GM06990 (cell line): ENCODE measurements at regions not wholly inside any gene's neighbourhood (a gene's known extent, or its start where the extent isn't known, plus 50 kb on each side); places are given as distances from the start of the nearest gene placed in this dataset.

ENCODE experiments used
- DNase-seq: peaks from one replicate; pipeline ENCODE4 v3.0.0-alpha.2; 2011; ENCODE audit not compliant: insufficient read length; ENCODE audit errors: extremely low read depth
- H3K27me3 ChIP-seq: replicated peaks from 2 replicates; pipeline ENCODE4 v1.6.0; 2011; ENCODE audit warnings: low read length; ENCODE audit not compliant: control insufficient read depth, insufficient read depth
- H3K36me3 ChIP-seq: 2 replicates; pipeline ENCODE4 v1.5.1; 2011; ENCODE audit warnings: low read length; ENCODE audit not compliant: control insufficient read depth, insufficient read depth
- H3K4me3 ChIP-seq: replicated peaks from 2 replicates; pipeline ENCODE4 v1.5.1; 2011; ENCODE audit warnings: low read depth, mild to moderate bottlenecking, control low read depth, low read length
- TF ChIP-seq, protein P1 (sequence below): IDR thresholded peaks from 2 replicates; pipeline ENCODE4 v1.5.1; 2011; ENCODE audit warnings: low read length, control low read depth, mild to moderate bottlenecking, inconsistent platforms; ENCODE audit not compliant: insufficient read depth, poor library complexity, severe bottlenecking

DNA sequence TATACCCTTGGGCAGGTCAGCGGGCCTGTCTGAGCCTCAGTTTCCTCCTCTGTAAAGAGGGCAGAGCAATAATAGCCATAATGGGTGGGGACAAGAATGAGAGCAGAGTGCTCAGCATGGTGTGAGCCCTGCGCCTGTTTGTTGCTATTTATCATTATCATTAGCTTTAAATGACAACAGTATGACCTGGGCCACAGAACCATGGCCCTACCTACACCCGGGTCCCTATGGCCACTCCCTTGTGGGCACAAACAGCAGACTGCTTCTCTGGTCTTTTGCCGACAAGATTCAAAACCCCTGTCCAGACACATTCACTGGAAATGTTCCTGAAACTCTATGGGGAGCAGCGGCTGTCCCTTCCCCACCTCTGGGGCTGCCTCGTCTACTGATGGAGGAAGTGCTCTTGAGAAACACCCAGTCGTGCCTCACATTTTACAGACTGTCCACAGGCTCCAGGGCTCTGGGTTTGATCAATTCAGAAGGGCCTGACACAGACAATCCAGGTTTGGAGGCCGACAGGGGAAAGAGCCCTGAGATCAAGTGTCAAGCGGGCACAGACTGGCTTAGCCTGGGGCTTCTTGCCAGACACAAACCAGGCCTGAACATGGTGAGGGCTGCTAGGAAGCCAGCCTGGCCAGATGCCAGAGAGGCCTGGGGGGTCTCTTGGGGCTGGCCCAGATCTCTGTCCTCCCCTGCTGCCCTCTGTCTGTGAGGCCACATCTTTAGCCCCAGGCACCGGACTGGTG is 112.5 kb upstream of the CD82 start:
- TF ChIP-seq, protein P1, sequence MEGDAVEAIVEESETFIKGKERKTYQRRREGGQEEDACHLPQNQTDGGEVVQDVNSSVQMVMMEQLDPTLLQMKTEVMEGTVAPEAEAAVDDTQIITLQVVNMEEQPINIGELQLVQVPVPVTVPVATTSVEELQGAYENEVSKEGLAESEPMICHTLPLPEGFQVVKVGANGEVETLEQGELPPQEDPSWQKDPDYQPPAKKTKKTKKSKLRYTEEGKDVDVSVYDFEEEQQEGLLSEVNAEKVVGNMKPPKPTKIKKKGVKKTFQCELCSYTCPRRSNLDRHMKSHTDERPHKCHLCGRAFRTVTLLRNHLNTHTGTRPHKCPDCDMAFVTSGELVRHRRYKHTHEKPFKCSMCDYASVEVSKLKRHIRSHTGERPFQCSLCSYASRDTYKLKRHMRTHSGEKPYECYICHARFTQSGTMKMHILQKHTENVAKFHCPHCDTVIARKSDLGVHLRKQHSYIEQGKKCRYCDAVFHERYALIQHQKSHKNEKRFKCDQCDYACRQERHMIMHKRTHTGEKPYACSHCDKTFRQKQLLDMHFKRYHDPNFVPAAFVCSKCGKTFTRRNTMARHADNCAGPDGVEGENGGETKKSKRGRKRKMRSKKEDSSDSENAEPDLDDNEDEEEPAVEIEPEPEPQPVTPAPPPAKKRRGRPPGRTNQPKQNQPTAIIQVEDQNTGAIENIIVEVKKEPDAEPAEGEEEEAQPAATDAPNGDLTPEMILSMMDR = no peak
- no peaks in the 10 kb centered on the region for H3K36me3 ChIP-seq
- DNase-seq = no peak
- H3K27me3 ChIP-seq = no peaks in the 10 kb centered on the region; the same call in 1 of the 2 replicates
- no peak overlapping the region for H3K4me3 ChIP-seq

DNA sequence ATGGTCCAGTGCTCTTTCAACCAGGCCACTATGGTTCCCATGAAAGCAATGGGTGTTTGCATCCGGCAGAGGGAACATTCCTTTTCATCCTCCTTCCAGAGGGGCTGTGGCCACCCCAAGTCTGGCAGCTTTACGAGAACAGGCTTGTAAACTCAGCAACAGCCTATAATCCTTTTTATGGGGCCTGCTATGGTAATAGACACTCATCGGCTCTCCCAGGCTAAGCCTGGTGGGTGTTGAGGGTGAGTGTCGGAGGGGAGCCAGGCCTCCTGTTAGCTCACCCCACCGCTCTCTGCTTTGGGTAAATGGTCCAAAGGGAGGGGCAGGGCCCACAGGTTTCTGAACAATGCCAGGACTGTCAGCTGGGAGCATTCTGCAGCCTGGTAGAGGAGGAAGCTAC is 111.6 kb upstream of the CD82 start:
- Histone ChIP-seq H3K36me3 (no peaks in the 10 kb centered on the region), H3K27me3 (no peaks in the 10 kb centered on the region; the same call in 1 of the 2 replicates), H3K4me3 (no peak overlapping the region)
- no peak for DNase-seq
- TF ChIP-seq, protein P1 = no peak

DNA sequence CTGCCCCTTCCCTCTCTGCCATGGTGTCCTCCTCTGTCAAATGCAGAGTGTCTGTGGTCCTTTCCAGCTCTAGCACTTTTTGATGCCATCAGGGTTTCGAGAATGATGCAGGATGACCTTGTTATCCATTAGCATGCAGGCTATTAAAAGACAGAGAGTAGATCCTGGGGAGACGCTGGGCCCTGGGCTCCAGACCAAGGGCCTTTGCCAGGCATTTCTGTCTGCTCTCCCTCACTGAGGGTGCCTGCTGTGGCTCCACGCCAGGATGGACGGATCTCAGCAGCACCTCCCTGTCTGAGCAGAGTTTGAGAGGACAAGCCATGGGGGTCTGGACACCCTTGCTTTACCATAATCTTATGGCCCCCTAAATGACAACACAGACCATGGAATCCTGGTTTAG is 110.8 kb upstream of the CD82 start:
- Histone ChIP-seq H3K36me3 (no peaks in the 10 kb centered on the region), H3K4me3 (no peak overlapping the region), H3K27me3 (no peaks in the 10 kb centered on the region; the same call in 1 of the 2 replicates)
- TF ChIP-seq, protein P1 = no peak
- no peak for DNase-seq

DNA sequence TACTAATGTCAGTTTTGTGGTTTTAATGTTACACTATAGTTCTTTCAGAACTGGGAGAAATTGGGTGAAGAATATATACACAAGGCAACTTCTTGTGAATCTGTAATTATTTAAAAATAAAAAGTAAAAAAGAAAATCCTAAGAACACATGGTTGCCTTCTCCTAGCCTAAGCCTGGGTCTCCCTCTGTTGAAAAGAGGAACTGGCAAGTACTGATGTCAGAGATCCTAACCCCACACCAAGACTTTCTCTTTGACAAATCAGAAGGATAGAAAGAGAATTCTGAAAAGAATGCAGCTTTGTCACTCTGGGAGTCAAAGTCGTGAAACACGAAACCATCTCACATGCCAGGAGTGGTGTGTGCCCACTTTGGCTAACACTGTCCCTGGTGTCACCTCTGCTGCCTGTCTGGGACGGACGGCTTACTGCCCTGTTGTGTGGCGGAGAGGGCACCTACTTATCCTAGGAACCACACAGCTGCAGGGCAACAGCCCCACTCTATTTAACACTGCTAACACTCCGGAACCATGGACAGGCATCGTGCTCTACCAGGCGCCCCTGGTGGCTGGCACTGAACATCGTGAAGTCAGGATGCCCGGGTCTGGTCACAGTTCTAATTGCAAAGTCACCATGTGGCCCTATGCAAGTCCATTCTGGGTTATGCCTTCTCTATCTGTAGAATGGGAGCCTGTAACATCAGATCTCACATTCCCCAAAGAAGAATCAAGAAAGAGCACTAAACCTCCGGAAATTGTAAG is 108.7 kb upstream of the CD82 start:
- TF ChIP-seq, protein P1 = peak; percentile 43
- H3K27me3 ChIP-seq = no peaks in the 10 kb centered on the region; the same call in 1 of the 2 replicates
- no peak overlapping the region for H3K4me3 ChIP-seq
- DNase-seq = no peak
- H3K36me3 ChIP-seq = no peaks in the 10 kb centered on the region

DNA sequence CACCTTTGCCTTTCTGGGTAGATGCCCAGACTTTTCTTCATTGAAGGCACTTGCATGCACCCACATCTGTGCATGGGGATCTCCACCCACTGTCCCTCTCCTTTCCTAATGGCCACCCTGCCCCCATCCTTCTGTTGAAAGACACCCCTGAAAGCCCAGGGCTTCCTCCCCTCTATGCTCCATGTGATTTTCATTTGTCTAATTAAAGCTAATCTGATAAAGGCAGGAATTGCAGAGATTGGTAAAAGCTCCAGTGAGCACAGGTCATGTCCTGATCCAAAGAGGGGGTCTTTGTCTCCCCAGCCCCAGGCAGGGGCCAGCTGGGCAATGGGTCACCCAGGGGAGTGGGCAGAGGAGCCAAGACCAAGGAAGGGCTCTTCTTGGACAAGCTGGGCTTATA is 107.6 kb upstream of the CD82 start:
- no peaks in the 10 kb centered on the region for H3K36me3 ChIP-seq
- DNase-seq = no peak
- TF ChIP-seq, protein P1 = no peak
- no peaks in the 10 kb centered on the region; the same call in 1 of the 2 replicates for H3K27me3 ChIP-seq
- no peak overlapping the region for H3K4me3 ChIP-seq
